ENCODE measurements at regions not wholly inside any gene's neighbourhood (a gene's known extent, or its start where the extent isn't known, plus 50 kb on each side); places are given as distances from the start of the nearest gene placed in this dataset.

DNA sequence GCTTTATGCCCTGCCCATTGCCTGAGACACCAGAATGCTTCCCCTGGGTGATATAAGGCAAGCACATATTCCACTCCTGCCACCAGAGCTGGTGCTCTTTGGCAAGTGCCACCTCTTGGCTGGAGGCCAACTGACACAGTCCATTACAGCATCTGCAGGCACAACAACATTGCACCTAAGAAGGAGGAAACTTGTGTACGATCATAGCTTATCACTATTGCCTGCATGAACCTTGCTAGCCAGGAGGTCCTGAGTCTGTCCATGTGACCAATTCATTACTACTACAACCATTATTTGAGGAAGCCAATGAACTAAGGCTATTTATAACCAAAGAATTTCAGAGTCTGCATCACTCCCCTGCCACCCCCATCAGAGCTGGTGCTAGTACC, 119.8 kb upstream of the SCAF11 start:
- ATAC-seq (peak; percentile 20 to 78 (median 59)), DNase-seq (peak; percentile 19 to 31)
- peaks cover 0 to 15% (median 2%) of the 10 kb centered on the region in 11 donors for H3K9me3 ChIP-seq
- intact Hi-C loops (cut with DNase I): no loop called here
- H3K4me1 ChIP-seq: peaks cover 0 to 8% (median 0%) of the 10 kb centered on the region in 9 donors
- no peak overlapping the region for H3K27ac ChIP-seq
- H3K36me3 ChIP-seq: no peaks in the 10 kb centered on the region
- TF ChIP-seq, protein P1, sequence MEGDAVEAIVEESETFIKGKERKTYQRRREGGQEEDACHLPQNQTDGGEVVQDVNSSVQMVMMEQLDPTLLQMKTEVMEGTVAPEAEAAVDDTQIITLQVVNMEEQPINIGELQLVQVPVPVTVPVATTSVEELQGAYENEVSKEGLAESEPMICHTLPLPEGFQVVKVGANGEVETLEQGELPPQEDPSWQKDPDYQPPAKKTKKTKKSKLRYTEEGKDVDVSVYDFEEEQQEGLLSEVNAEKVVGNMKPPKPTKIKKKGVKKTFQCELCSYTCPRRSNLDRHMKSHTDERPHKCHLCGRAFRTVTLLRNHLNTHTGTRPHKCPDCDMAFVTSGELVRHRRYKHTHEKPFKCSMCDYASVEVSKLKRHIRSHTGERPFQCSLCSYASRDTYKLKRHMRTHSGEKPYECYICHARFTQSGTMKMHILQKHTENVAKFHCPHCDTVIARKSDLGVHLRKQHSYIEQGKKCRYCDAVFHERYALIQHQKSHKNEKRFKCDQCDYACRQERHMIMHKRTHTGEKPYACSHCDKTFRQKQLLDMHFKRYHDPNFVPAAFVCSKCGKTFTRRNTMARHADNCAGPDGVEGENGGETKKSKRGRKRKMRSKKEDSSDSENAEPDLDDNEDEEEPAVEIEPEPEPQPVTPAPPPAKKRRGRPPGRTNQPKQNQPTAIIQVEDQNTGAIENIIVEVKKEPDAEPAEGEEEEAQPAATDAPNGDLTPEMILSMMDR (IDR thresholded peaks at IDR 0.05): no peak
- 26 to 27% methylated on average over 1 of the region's 1 CpG for WGBS, 2 donors
- H3K27me3 ChIP-seq: no peaks in the 10 kb centered on the region
- H3K4me3 ChIP-seq: no peak overlapping the region

DNA sequence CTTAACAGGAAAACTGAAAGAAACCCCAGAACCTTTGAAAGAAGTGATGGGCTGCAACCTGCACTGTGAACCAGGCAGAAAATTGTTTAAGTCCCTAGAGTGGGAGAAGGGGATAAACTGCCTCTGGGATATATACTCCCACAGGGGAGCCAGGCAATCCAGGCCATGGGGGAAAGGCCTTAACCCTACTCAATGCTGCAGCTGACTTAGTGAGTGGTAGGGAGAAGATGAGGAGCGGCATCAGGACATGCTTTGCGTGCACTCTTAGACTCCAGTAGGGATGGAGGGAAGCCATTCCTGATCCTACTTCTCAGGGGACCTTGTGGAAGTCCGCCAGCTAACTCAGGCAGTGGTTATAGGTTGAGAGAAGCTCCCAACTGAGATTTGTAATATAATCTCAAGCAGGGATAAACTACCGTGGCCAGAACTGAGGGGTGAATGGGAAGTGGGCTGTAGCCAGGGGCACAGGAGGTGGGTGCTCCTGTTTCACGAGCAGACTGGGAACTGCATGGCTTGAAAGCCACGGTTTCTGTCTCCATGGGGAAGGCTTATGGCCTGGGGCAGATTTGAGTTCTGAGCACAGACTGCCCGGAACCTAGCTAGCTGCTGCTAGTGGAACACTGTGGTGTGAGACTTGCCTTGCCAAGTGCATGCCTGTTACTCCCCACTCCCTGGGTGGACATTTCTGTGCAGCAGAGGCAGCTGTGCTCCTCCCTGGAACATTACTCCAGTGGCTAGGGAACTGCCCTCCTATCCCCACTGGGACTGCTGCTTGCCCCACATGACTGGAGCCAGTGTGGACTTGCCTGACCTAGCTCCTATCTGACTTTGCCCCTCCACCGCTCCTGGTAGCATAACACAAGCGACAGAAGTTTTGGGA, 119.2 kb upstream of the SCAF11 start:
- no peak overlapping the region for H3K4me3 ChIP-seq
- intact Hi-C loops (cut with DNase I): no loop called here
- H3K4me1 ChIP-seq: peaks cover 0 to 8% (median 0%) of the 10 kb centered on the region in 9 donors
- no peaks in the 10 kb centered on the region for H3K27me3 ChIP-seq
- peak in 3 of 8 donors; percentile 7 to 33 (median 17) for ATAC-seq
- H3K36me3 ChIP-seq: no peaks in the 10 kb centered on the region
- 82 to 85% methylated on average over 9 of the region's 9 CpGs for WGBS, 2 donors
- no peak for DNase-seq
- TF ChIP-seq, protein P1 (IDR thresholded peaks at IDR 0.05): no peak
- H3K9me3 ChIP-seq: peaks cover 0 to 15% (median 2%) of the 10 kb centered on the region in 11 donors
- H3K27ac ChIP-seq: no peak overlapping the region

DNA sequence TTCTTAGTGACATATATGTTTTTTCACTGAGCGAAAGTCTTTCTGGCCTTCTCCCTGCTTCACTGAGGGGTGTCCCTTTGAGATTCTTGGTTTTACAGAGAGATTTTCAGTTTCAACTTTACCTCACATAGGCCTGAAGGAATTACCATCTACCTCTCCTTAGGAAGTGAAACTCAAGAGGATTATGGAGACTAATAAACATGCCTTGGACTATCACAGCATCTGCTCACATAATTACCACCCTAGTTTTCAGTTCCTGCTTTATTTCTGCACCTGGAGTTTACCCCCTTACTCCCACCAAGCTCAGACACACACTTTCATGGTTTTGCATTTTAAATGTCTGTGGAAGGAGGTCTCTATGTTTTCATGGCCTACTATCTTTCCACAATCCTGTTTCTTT, 118.3 kb upstream of the SCAF11 start:
- Histone ChIP-seq H3K27me3 (no peaks in the 10 kb centered on the region), H3K27ac (no peak overlapping the region), H3K9me3 (peaks cover 0 to 15% (median 2%) of the 10 kb centered on the region in 11 donors), H3K4me1 (peaks cover 0 to 8% (median 0%) of the 10 kb centered on the region in 9 donors), H3K4me3 (no peak overlapping the region), H3K36me3 (no peaks in the 10 kb centered on the region)
- ATAC-seq (no peak), DNase-seq (no peak)
- TF ChIP-seq, protein P1 (IDR thresholded peaks at IDR 0.05): no peak
- WGBS, 2 donors: 96 to 100% methylated on average over 1 of the region's 1 CpG
- intact Hi-C loops (cut with DNase I): no loop called here

DNA sequence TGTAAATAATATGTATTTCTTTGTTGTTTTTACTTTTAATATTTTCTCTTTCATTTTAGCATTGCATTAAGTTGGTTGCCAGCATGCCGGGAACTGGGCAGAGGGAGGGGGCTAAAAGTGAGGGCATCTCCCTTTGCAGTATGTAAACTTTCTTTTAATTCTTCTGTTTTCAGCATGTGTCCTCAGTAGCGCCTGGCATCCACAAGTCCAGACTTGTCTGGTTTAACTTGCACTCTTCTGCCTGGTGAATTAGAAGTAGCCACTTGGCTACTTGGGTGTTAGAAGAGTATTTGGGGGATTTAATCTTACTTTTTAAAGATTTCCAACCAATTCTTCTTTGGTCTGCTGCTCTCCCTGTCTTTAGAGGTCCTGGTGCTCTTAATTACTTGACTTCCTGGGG, 117.2 kb upstream of the SCAF11 start:
- intact Hi-C loops (cut with DNase I): no loop called here
- Histone ChIP-seq H3K4me3 (no peak overlapping the region), H3K27ac (no peak overlapping the region), H3K4me1 (peaks cover 0 to 8% (median 0%) of the 10 kb centered on the region in 9 donors), H3K36me3 (no peaks in the 10 kb centered on the region), H3K27me3 (no peaks in the 10 kb centered on the region), H3K9me3 (peaks cover 0 to 12% (median 2%) of the 10 kb centered on the region in 11 donors)
- 89 to 97% methylated on average over 2 of the region's 2 CpGs for WGBS, 2 donors
- ATAC-seq: no peak
- no peak for DNase-seq
- TF ChIP-seq, protein P1 (IDR thresholded peaks at IDR 0.05): no peak

Measured in heart right ventricle (tissue), 16 donors.